NCI-H226 (cell line): ENCODE measurements at regions not wholly inside any gene's neighbourhood (a gene's known extent, or its start where the extent isn't known, plus 50 kb on each side); places are given as distances from the start of the nearest gene placed in this dataset.
"Not testable (repeated sequence)": the region's sequence is repeated elsewhere in the genome, so short reads cannot be mapped to it uniquely, and the experiment has no call there.

Experiments
- DNase-seq: peaks from one replicate; pipeline ENCODE4 v3.0.0-alpha.2; 2015

DNA sequence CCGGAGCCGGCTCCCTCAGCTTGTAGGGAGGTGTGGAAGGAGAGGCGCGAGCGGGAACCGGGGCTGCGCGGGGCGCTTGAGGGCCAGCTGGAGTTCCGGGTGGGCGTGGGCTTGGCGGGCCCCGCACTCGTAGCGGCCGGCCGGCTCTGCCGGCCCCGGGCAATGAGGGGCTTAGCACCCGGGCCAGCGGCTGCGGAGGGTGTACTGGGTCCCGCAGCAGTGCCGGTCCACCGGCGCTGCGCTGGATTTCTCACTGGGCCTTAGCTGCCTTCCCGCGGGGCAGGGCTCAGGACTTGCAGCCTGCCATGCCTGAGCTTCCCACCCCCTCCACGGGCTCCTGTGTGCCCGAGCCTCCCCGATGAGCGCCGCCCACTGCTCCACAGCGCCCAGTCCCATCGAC lies 404.3 kb downstream of the ZBBX start:
- not testable (repeated sequence) for DNase-seq

DNA sequence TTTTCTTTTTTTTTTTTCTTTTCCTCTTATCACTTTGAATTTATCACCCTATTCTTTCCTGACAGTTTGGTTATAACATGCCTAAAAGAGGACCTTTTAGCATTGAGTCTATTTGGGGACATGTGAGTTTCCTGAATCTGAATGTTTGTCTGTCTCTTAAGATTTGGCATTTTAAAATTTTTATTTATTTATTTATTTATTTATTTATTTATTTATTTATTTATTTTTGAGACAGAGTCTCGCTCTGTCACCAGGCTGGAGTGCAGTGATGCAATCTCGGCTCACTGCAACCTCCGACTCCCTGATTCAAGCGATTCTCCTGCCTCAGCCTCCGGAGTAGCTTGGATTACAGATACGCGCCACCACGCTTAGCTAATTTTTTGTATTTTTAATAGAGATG lies 412.4 kb downstream of the ZBBX start:
- not testable (repeated sequence) for DNase-seq

DNA sequence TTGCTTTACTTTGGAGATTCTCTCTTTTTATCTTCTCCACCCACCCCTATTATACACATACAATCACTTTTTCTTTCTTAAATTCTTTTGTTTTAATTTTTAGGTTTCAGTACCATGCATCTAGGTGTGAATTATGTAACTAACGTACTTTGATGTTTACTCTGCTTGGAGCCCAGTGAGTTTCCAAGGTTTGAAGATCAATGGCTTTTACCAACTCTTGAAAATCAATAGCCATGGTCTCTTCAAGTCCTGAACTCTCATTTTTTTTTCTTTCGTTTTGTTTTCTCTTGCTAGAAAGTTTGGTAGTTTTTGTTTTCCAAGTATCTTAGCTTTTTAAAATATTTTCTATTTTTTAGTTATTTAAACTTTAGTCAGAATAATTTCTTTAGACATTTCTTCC lies 417.2 kb downstream of the ZBBX start:
- no peak for DNase-seq

DNA sequence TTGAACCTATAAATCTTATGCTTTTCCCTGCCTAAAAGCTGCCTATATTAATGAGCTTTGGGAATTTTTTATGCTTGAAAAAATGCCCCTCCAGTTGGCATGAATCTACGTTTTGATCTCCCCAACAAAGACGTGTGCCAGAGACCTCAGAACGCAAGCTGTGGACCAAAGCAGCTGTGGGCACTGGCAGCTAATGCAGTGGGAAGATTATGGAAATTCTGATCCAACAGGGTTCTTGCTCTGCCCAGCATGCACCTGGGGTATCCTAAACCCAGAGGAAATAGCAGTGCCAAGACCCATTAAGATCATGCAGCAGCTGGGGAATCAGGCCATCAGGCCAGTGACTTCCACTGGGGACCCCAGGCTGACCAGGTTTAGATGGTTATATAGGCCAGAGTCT lies 423.0 kb downstream of the ZBBX start:
- no peak for DNase-seq

DNA sequence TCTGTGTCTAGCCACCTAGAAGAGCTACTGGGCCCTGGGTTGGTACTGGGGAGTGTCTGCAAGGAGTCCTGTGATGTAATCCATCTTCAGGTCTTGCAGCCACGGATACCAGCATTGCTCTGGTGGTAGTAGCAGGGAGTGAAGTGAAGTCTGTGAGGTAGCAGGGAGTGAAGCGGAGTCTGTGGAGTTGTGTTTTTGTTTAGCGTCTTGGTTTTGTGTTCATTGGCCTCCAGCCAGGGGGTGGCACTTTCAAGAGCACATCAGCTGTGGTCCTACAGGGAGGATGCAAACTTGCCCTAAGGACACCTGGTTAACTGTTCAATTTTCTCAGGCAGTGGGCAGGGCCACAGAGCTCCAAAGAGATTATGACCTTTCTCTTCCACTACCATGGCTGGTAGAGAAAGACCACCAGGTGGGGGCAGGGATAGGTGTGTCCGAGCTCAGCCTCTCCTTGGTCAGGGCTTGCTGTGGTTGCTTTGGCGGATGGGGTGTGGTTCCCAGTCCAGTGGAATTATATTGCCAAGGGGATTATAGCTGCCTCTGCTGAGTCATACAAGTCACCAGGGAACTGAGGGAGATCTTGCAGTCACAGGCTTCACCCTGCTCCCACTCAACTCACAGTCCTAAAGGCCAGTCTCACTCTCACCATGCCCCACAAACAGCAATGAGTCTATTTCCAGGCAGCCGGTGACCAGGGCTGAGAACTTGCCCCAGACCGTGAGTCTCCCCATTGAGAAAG lies 424.7 kb downstream of the ZBBX start:
- DNase-seq = no peak

DNA sequence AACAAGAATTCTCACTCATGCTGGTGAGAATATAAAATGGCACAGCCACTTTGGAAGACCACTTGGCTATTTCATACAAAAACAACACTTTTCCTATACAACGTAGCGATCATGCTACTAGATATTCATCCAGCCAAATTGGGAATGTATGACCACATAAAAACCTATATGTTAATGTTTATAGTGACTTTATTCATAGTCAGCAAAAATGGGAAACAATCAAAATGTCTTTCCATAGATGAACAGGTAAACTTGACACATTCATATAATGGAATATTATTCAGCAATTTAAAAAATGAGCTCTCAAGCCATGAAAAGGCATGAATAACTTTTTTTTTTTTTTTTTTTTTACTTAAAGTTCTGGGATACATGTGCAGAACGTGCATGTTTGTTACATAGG lies 445.2 kb downstream of the ZBBX start:
- no peak for DNase-seq

DNA sequence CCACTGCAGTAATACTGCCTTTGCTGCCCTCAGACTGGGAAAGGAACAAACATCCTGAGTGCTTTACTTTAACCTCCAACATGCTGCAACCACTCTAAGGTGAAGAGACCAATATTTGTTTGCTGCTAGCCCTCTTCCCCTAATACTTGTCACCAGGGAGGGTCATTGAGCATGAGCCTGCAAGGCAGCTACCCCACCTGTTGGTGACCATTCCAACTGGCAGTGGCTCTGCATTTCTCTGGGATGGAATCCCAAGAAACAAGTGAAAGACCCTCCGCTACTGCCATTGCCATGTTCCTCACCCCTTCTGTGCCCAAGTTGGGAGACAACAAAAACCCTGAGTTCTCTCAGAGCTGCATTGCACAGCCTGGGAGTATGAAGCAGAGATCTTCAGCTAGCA lies 462.7 kb downstream of the ZBBX start:
- DNase-seq = no peak

DNA sequence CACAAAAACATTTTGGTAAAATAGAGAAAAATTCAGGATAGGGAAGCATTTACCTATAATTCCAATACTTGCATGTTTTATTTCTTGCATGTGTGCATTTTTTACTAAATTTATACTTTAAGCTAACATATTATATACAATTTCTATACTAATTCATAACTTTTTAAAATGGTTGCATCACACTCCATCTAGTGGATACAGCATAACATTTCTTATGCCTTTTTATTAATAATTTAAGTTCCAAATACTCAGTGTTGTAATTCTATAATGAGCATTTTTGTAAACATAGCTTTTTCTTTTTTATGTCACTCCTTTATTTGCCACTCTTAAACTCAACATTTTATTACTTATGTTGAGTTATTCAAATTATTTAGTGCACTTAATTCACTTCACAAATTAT lies 477.7 kb downstream of the ZBBX start:
- DNase-seq = no peak

DNA sequence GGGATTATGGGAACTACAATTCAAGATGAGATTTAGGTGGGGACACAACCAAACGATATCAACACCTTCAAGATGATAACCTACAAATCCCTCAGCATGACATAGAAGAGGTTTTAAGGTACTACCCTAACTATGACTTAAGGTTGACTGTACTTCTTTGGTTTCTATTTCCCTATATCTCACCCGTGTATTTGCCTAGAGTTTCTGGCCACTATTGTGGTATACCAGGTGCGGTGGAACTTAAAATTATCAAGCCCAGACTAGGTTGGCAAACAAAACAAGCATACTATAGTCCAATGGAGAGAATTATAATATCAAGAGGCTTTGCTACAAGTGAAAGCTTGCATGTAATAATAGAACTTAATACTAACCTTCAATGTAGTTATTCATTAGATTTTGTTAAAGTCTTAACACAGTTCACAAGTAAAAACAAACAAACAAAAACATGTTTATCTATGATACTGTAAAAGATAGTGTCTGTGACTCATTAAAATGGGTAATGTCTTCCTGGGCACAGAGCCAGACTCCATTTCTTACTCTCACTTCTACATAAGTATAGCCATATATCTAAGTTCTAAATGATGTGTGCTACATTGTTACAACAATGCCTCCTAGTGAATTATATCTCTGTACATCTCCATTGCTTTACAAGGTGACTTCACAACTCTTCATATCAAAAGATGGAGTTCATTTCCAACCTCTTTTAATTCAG lies 479.1 kb downstream of the ZBBX start:
- no peak for DNase-seq

DNA sequence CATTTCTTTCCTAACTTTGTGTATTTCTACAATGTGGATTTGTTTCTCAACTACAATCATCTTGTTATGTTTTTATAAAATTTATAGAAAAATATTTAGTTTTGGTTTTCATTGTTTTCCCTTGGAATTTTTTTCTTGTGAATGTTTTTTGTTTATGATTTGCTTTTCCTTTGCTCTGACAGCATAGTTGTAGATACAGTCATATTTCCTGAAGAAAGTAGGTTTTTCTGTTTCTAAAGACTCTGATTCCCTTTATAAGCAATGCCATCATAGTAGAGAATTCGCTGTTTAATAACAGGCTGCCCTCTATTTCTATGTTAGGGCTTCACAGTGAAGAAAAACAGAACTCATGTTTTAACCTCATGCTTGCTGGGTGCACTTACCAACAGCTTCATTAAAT lies 482.3 kb downstream of the ZBBX start:
- no peak for DNase-seq

DNA sequence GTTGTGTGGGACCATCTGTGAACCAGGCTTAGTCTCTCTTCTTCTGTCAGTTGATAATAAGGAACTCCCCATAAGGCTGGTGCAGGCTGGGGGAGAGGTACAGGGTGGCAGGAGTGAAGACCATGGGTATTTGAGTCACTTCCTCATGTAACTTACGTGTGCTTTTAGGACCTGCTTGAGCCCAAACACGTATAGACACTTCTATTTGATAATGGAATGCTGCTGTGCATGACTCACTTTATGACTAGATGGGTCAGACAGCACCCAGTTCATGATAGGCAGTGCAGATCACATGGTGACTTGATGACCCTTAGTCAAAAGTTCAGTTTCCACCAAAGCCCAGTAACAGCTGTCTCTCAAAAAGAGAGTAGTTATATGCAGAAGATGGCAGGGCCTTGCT lies 490.9 kb downstream of the ZBBX start:
- DNase-seq = no peak

DNA sequence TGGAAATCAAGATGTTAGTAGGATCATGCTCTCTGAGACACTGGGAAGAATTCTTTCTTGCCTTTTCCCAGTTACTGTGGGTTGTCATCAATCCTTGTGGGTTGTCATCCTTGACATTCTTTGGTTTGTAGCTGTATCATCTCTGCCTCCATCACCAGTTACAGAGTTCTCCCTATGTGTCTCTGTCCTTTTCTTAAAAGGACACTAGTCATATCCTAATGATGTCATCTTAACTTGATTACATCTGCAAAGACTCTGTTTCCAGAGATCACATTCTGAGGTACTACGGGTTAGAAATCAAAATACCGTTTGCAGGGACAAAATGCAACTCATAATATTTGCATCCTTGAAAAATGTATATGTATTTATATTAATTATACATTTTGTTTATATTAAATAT lies 500.4 kb downstream of the ZBBX start:
- DNase-seq = no peak

DNA sequence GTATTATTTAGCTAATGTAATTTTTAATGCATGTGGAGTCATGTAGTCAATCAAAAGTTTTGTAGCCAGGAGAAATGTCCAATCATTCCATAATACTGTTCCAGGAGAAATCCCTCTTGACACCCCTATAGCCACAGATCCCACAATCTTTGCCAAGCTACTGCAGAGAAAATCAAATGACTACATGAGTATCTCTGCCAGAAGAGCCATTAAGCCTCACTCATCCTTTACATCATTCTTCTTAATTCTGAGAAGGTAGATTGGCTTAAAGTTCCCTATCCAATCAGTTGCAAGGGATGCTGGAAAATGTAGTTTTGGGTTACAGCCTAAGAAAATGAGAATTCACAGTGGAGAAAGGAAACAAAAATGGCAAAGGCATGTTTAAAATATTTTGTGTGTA lies 502.1 kb downstream of the ZBBX start:
- no peak for DNase-seq

DNA sequence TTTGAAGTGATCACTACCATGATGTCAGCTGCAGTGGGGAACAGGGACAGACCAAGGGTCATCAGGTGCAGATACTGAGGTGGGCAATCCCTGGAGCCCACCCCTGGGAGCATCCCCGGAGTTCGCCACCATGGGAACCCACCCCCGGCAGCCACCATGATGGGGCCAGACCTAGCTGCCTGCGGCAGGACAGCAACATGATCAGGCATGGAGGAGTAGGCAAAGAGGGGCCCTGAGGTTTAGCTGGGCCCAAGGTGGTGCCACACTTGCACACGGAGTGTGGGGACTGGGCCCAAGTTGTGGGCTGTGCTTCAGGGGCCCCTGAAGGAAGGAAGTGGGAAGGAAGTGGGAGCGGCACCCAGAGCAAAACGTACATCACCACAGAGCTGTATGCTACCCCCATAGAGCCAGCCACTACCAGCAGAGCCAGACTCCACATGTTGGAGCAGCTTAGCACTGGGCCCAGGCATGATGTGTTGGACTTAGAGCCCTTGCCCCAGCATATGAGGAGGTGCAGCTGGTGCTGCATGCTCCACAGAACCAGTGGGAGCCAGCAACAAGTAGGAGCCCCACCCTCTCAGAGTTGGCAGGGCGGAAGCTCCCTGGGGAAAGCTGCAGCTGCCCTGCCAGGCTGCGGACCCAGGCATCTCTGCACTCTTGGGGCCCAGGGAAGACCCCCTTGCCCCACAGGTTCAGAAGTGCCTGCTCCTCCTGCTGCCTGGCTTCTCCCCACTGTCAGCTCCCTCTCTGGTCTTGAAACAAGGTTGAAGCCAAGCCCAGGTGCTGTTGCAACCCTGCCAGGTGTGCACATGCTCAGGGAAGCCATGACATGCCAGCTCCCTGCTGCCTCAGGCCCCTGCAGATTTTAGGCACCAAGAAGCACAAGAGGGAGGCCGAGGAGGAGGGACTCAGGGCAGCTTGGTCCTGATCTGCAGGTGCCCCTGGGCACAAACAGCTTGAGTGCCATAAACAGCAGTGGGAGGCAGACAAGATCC lies 515.3 kb downstream of the ZBBX start:
- DNase-seq = no peak

DNA sequence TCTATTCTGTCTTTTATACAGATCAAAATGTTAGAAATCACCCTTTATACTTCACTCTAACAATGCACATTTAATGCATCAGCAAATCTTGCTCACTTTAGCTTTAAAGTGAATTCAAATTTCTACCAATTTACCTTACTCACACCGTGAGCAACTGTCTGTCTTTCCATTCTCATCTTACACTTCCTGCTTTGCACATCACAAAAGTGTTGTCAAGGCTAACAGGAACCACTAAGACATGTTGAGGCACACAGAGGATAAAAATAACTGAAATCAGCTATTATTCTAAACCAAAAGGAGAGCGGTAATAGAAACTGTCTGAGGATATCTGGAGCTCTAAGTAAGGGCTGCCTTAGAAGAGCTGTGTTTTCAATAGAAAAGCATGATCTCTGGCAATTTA lies 519.9 kb downstream of the ZBBX start:
- DNase-seq = no peak

DNA sequence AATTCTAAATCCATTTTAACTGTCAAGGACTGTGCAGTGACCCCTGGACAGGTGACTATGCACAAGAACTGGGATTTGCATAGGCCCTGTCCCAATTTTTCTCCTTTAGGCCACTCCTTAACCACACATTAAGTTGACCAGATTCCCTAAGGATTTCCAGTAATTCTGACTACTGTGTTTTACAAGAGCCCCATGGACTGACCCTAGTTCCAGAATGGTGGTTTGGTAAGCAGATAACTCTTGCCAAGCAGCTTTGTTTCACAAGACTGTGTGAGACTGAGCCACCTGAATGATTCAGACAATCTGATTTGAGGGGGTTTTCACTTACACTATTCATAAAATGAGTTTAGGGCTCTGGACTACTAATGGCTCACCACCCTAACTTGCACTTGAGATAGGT lies 535.8 kb downstream of the ZBBX start:
- no peak for DNase-seq

DNA sequence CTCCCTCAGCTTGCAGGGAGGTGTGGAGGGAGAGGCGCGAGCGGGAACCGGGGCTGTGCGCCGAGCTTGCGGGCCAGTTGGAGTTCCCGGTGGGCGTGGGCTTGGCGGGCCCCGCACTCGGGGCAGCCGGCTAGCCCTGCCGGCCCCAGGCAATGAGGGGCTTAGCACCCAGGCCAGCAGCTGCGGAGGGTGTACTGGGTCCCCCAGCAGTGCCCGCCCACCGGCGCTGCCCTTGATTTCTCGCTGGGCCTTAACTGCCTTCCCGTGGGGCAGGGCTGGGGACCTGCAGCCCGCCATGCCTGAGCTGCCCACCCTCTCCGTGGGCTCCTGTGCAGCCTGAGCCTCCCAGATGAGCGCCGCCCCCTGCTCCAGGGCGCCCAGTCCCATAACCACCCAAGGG lies 537.3 kb downstream of the ZBBX start:
- not testable (repeated sequence) for DNase-seq

DNA sequence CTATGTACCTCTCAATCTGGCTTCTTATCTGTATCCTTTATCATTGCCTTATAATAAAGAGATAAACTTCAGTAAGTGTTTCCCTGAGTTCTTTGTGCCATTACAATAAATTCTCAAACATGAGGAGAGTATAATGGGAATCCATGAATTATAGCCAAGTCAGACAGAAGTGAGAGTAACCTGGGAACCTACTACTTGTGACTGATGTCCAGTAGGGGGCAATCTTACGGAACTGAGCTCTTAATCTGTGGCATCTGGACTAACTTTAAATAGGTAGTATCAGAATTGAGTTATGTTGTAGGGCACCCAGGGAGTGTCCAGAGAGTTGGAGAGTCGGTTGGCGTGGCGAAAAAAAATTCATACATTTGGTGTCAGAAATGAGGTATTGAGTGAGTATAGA lies 542.6 kb downstream of the ZBBX start:
- peak; percentile 1 for DNase-seq

DNA sequence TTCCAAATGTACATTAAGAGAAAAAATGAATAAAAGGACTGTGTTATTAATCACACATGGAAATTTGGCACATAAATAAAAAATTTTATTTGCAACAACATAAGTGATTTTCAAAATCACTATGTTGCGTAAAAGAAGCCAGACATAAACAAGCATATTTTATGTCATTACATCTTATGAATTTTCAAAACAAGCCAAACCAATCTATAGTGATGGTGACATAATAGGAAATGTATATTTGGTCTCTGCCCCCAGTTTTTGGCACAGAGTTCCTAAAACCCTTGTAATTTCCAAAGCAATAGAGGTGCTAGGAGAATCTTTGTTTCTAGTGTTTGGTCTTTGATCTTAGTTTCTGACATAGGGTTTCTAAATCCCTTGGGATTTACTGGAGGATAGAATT lies 543.3 kb downstream of the ZBBX start:
- DNase-seq = no peak

DNA sequence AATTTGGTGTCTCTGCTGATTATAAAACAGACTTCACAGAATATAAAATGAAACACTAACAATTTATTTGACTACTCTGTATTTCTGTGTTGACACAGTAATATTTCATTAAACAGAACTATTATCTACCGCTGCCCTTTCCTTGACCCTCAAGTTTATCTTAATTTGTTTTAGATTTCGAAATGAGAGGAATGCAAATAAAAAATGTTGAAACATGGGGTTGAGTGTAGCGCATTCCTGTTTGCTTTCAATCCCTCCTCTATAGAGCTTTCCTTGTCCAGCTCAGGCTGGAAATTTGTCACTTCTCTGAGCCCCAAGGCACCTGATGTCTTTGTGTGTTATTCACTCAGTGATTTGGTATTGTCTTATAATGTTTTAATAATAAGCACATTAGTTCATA lies 550.2 kb downstream of the ZBBX start:
- peak; percentile 37 for DNase-seq

DNA sequence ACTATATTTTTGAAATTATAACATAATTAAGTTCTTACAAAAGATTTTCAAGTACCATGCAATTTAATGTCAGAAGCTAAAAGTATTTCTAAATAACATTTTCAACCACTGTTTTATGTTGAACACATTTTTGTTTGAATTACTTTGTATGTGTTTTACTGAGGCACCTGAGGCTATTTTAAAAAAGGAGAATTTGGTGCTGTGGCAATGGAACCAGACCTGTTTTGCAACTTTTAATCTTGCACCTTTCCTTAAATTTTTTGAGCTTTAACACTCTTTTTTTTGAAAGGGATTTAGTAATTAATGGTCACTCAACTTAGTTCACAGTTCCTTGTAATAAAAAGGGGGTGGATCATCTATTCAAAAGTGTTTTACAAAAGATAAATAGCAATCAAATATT lies 561.6 kb downstream of the ZBBX start:
- no peak for DNase-seq

DNA sequence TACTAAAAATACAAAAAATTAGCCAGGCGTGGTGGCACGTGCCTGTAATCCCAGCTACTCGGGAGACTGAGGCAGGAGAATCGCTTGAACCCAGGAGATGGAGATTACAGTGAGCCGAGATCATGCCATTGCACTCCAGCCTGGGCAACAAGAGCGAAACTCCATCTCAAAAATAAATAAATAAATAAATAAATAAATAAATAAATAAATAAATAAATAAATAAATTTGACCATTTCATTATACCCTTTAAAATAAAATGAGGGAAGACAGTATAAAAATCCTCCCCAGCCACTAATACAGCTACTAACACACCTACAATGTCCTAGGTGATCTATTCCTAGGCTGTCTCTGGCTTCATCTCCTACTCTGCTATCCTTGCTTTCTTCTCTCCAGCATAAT lies 562.8 kb downstream of the ZBBX start:
- not testable (repeated sequence) for DNase-seq

DNA sequence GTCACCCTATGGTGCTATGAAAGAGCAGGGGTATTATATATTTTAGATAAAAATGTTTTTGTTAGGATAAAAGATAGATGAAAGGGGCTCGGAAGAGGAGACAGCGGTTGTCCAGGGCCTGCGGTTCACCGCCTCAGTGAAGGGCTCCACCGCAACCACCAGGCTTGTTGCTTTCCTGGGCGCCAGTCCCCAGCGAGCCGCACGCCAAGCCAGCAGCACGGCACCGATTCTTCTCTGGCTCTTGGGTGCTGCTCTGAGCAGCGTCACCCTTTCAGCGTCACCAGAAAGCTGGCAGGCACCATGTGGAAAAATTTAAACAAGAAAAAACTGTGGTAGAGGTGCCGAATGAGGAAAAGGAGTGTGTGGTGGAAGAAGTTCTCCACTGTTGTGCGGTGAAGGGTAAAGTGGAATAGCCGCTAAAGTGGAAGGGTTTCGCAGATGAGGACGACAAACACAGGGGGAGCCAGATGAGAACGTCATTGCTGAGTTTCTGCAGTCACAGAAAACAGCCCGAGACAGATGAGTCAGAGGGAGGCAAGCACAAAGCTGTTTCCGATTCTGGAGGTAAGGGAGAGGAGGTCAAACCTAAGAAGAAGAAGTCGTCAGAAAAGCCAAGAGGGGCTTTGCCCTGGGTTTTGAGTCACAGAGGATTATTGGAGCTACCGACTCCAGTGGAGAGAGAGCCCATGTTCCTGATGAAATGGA lies 569.2 kb downstream of the ZBBX start:
- DNase-seq = no peak
